Heart right ventricle (tissue), 16 donors: ENCODE measurements at regions not wholly inside any gene's neighbourhood (a gene's known extent, or its start where the extent isn't known, plus 50 kb on each side); places are given as distances from the start of the nearest gene placed in this dataset.

Source experiments
- ATAC-seq, 8 donors: fragments of 200-7000 bp; cut with Tn5 transposase; one replicate each; pipeline ENCODE4 v1.9.1; 2020; ENCODE audit warnings: mild to moderate bottlenecking in 8 of 8, moderate library complexity in 8 of 8, moderate number of reproducible peaks in 1 of 8
- DNase-seq, 2 donors: peaks; one replicate each; pipeline ENCODE4 v3.0.0-alpha.2; 2020
- H3K27ac ChIP-seq, 10 donors: fragments of 200-600 bp; sonication (generic) in 2 of 10; one replicate each; pipeline versions ENCODE4 v1.5.0 to v1.8.0; 2020 to 2022; ENCODE audit warnings: mild to moderate bottlenecking in 3 of 10
- H3K27me3 ChIP-seq, 7 donors: fragments of 200-600 bp; one replicate each; pipeline ENCODE4 v1.8.0; 2021 to 2022; ENCODE audit warnings: mild to moderate bottlenecking in 2 of 7
- H3K36me3 ChIP-seq, 9 donors: fragments of 200-600 bp; sonication (generic) in 1 of 9; one replicate each; pipeline versions ENCODE4 v1.5.0 to v1.8.0; 2020 to 2022; ENCODE audit warnings: mild to moderate bottlenecking in 2 of 9
- H3K4me1 ChIP-seq, 9 donors: fragments of 200-600 bp; sonication (generic) in 1 of 9; one replicate each; pipeline versions ENCODE4 v1.5.0 to v1.8.0; 2020 to 2022; ENCODE audit warnings: mild to moderate bottlenecking in 4 of 9
- H3K4me3 ChIP-seq, 10 donors: fragments of 200-600 bp; sonication (generic) in 2 of 10; one replicate each; pipeline versions ENCODE4 v1.5.0 to v1.8.0; 2020 to 2022; ENCODE audit warnings: mild to moderate bottlenecking in 7 of 10, moderate library complexity in 2 of 10
- H3K9me3 ChIP-seq, 11 donors: fragments of 200-600 bp in 10 of 11; sonication (generic) in 2 of 11; one replicate each; pipeline versions ENCODE4 v1.5.0 to v1.8.0; 2013 to 2022; ENCODE audit warnings: mild to moderate bottlenecking in 2 of 11, control low read depth in 1 of 11, moderate library complexity in 1 of 11
- CTCF ChIP-seq, 9 donors: fragments of 200-600 bp; sonication (generic) in 2 of 9; IDR thresholded peaks; one replicate each; pipeline versions ENCODE4 v1.5.0 to v1.8.0; 2021 to 2022; ENCODE audit warnings: antibody characterized with exemption in 9 of 9, mild to moderate bottlenecking in 5 of 9, moderate library complexity in 1 of 9
- WGBS, 2 donors: extraction: QIAGEN DNeasy Blood & Tissue Kit; methylation state at CpG; one replicate each; pipeline ENCODE4 v1.1.7; 2013; ENCODE audit warnings: inconsistent platforms in 1 of 2; 5-methylcytosine and 5-hydroxymethylcytosine counted together
- intact Hi-C, 10 donors: fragments of 100-400 bp; cut with DNase I; formaldehyde crosslinking; loops; one replicate each; pipeline versions ENCODE4 v1.11.1 to v1.14.2; 2022
- donor health status: Arrhythmogenic right ventricular cardiomyopathy.
- donor health status: ischemic (EF 13 %, LVEDD 7.1; RV severe dilation, severe dysfunction).
- donor health status: healthy with polysubstance abuse.
- donor health status: DM: no; HTN: yes; CAD: no.
- donor health status: DM: no; HTN: no; CAD: no.
- donor health status: ischemic (EF 25% LVEDD 6.9; RV normal size, moderate dysfunction).
- donor health status: ischemic (EF 25% LVEDD 5.7; RV mildly dilated, moderate dysfunction).
- donor health status: healthy.
- donor health status: DM: yes; HTN: yes; CAD: no.
- donor health status: Ischemic cardiomyopathy.
- donor health status: ischemic (EF 35%, LVEDD 5.7; RV mildly dilated, moderate dysfunction).
- donor health status: nonischemic (EF 11% LVEDD 7.7; RV severe dilation, severe dysfunction).
- donor health status: DM: yes; HTN: yes; CAD: no.
- donor health status: PGD.
- donor health status: ischemic (EF 29% LVEDD 5.4; RV normal size, mild dysfunction).
- donor health status: nonischemic (EF 23%, LVEDD 6.1; RV moderate dilation, normal function).

- 65 to 70% methylated on average over 1 of the region's 1 CpG for WGBS, 2 donors
- TF ChIP-seq CTCF (IDR thresholded peaks at IDR 0.05) = no peak
- DNase-seq = no peak
- Histone ChIP-seq H3K9me3 (peaks cover 0 to 4% (median 0%) of the 10 kb centered on the region in 11 donors), H3K27ac (no peak overlapping the region), H3K27me3 (no peaks in the 10 kb centered on the region), H3K4me3 (no peak overlapping the region), H3K4me1 (no peaks in the 10 kb centered on the region), H3K36me3 (no peaks in the 10 kb centered on the region)
- intact Hi-C loops = no loop called here
- ATAC-seq = no peak
Measured at GRCh38 chr5:13470975-13471374, 473.5 kb downstream of the DNAH5 start.

- no peak for TF ChIP-seq CTCF (IDR thresholded peaks at IDR 0.05)
- ATAC-seq = no peak
- intact Hi-C loops = no loop called here
Measured at GRCh38 chr5:13470263-13470662, 474.2 kb downstream of the DNAH5 start.

GRCh38 chr5:13464532-13465193 is 479.8 kb downstream of the DNAH5 start:
- H3K27me3 ChIP-seq = no peaks in the 10 kb centered on the region
- peaks cover 0 to 4% (median 0%) of the 10 kb centered on the region in 11 donors for H3K9me3 ChIP-seq
- no peak for TF ChIP-seq CTCF (IDR thresholded peaks at IDR 0.05)
- DNase-seq (no peak), ATAC-seq (no peak)
- no peak overlapping the region for H3K27ac ChIP-seq
- no peak overlapping the region for H3K4me3 ChIP-seq
- H3K36me3 ChIP-seq = no peaks in the 10 kb centered on the region
- intact Hi-C loops = no loop called here
- no peaks in the 10 kb centered on the region for H3K4me1 ChIP-seq
- WGBS, 2 donors = 88 to 90% methylated on average over 2 of the region's 2 CpGs

More at GRCh38 chr5:13470263-13470662, 474.2 kb downstream of the DNAH5 start:
- no peak overlapping the region for H3K27ac ChIP-seq
- H3K9me3 ChIP-seq = peaks cover 0 to 4% (median 0%) of the 10 kb centered on the region in 11 donors
- no peak overlapping the region for H3K4me3 ChIP-seq
- no peaks in the 10 kb centered on the region for H3K27me3 ChIP-seq
- no peaks in the 10 kb centered on the region for H3K4me1 ChIP-seq
- DNase-seq = no peak
- no peaks in the 10 kb centered on the region for H3K36me3 ChIP-seq

- H3K4me1 ChIP-seq = no peaks in the 10 kb centered on the region
- no peaks in the 10 kb centered on the region for H3K36me3 ChIP-seq
- ATAC-seq (no peak), DNase-seq (no peak)
- no peak overlapping the region for H3K4me3 ChIP-seq
- WGBS, 2 donors = 89 to 91% methylated on average over 2 of the region's 2 CpGs
- no peaks in the 10 kb centered on the region for H3K9me3 ChIP-seq
- H3K27me3 ChIP-seq = no peaks in the 10 kb centered on the region
- intact Hi-C loops = no loop called here
- no peak overlapping the region for H3K27ac ChIP-seq
- no peak for TF ChIP-seq CTCF (IDR thresholded peaks at IDR 0.05)
Measured at GRCh38 chr5:13460587-13460986, 483.9 kb downstream of the DNAH5 start.
